ENCODE measurements at regions not wholly inside any gene's neighbourhood (a gene's known extent, or its start where the extent isn't known, plus 50 kb on each side); places are given as distances from the start of the nearest gene placed in this dataset.

DNA sequence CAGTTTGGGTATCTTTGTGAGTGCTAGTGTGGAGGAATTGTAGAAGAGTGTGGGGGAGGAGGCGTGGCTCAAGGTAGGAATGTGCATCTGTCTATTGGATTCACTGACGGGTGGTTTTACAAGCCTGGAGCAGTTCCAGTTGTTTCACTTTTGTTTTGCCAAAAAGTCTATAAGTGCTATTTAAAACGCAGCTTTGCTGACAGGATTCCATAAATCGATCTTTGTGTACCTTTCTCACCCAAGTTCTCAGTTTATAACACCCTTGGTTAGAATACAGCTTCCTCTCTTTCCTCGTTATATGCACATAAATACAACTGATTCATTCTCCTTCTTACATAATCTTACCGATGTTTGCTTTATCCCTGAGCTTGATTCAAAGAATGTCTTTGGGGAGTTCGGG is 123.2 kb upstream of the UBE2E2 start:
- peaks cover 6% of the 10 kb centered on the region for H3K27me3 Mint-ChIP-seq (ENCODE audit: low read depth)
- Histone ChIP-seq H3T11ph (ENCODE audit: low read length) (no peak overlapping the region), H3K4me1 (ENCODE audit: insufficient read depth, low read length) (peaks cover 21% of the 10 kb centered on the region), H3K27ac (ENCODE audit: insufficient read length, low read depth, low read length) (no peak overlapping the region), H3K23me2 (ENCODE audit: insufficient read length, low read depth, low read length, poor library complexity, severe bottlenecking) (no peaks in the 10 kb centered on the region), H3K27me3 (ENCODE audit: insufficient read depth, low read length) (no peaks in the 10 kb centered on the region), H3K4me2 (ENCODE audit: insufficient read depth, insufficient read length, low read length) (no peak overlapping the region), H4K20me1 (ENCODE audit: control insufficient read depth, insufficient read depth, insufficient read length) (no peaks in the 10 kb centered on the region), H3K9me3 (ENCODE audit: control insufficient read depth, low read depth, low read length) (no peaks in the 10 kb centered on the region), H2AFZ (ENCODE audit: low read length) (no peak overlapping the region), H3K18ac (ENCODE audit: insufficient read length, low read depth, low read length) (no peak overlapping the region), H2BK120ac (ENCODE audit: low read depth, low read length, poor library complexity, severe bottlenecking) (no peak overlapping the region), H3K14ac (ENCODE audit: insufficient read depth, low read length) (no peak overlapping the region), H3K56ac (ENCODE audit: insufficient read length, low read depth, low read length) (no peak overlapping the region), H4K8ac (replicated peaks; ENCODE audit: insufficient read length, low read depth, low read length) (no peak overlapping the region), H2BK15ac (ENCODE audit: low read depth, low read length) (no peak overlapping the region), H2BK20ac (ENCODE audit: low read depth, low read length, poor library complexity, severe bottlenecking) (no peak overlapping the region), H2AK5ac (ENCODE audit: insufficient read length, low read length) (no peak overlapping the region), H4K5ac (ENCODE audit: insufficient read length, low read depth, low read length) (no peak overlapping the region), H3K79me1 (ENCODE audit: insufficient read depth, low read depth, low read length, poor library complexity, severe bottlenecking) (no peaks in the 10 kb centered on the region), H3K23ac (ENCODE audit: insufficient read length, low read depth, low read length) (no peak overlapping the region), H4K91ac (ENCODE audit: insufficient read length, low read depth, low read length) (no peak overlapping the region), H2BK5ac (ENCODE audit: insufficient read length, low read length) (no peak overlapping the region), H2BK12ac (ENCODE audit: insufficient read length, low read depth, low read length) (no peak overlapping the region), H3K4ac (ENCODE audit: low read depth, low read length) (no peak overlapping the region), H3K79me2 (ENCODE audit: insufficient read depth, low read length) (no peaks in the 10 kb centered on the region), H3K9ac (ENCODE audit: extremely low read depth, insufficient read length, low read length) (no peak overlapping the region)
- no peaks in the 10 kb centered on the region for H3K9me3 Mint-ChIP-seq
- peaks cover 30 to 31% of the 10 kb centered on the region in 2 experiments for H3K4me1 Mint-ChIP-seq
- no peak for DNase-seq
- no peaks in the 10 kb centered on the region for H3K36me3 Mint-ChIP-seq (ENCODE audit: insufficient read depth in 1 of 3, low read depth in 3 of 3)
- WGBS (ENCODE audit: extremely low coverage, insufficient read length, low lambda C conversion rate) = no CpG with 5 or more reads among the region's 7 CpGs
- H3K4me3 Mint-ChIP-seq = no peak overlapping the region
- no peak overlapping the region; a peak in 1 of 7 replicates for H3K27ac Mint-ChIP-seq
- TF ChIP-seq, protein P1, sequence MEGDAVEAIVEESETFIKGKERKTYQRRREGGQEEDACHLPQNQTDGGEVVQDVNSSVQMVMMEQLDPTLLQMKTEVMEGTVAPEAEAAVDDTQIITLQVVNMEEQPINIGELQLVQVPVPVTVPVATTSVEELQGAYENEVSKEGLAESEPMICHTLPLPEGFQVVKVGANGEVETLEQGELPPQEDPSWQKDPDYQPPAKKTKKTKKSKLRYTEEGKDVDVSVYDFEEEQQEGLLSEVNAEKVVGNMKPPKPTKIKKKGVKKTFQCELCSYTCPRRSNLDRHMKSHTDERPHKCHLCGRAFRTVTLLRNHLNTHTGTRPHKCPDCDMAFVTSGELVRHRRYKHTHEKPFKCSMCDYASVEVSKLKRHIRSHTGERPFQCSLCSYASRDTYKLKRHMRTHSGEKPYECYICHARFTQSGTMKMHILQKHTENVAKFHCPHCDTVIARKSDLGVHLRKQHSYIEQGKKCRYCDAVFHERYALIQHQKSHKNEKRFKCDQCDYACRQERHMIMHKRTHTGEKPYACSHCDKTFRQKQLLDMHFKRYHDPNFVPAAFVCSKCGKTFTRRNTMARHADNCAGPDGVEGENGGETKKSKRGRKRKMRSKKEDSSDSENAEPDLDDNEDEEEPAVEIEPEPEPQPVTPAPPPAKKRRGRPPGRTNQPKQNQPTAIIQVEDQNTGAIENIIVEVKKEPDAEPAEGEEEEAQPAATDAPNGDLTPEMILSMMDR (conservative IDR thresholded peaks at IDR 0.05) = no peak
